ENCODE measurements at regions not wholly inside any gene's neighbourhood (a gene's known extent, or its start where the extent isn't known, plus 50 kb on each side); places are given as distances from the start of the nearest gene placed in this dataset.

- ChIA-PET POLR2A (no interaction called here), CTCF (interaction anchor here (0.5 kb wide), 1 partner anchor 448 kb away, joined by 3 read pairs; no protein-coding TSS in a partner anchor)
- no peaks in the 10 kb centered on the region for H3K36me3 Mint-ChIP-seq (ENCODE audit: low read depth)
- ATAC-seq (no peak), DNase-seq (no peak)
- H3K4me3 Mint-ChIP-seq = no peak overlapping the region
- no peak overlapping the region for H3K27ac Mint-ChIP-seq
- no peaks in the 10 kb centered on the region for H3K27me3 Mint-ChIP-seq
- H3K9me3 Mint-ChIP-seq = no peaks in the 10 kb centered on the region
- no peaks in the 10 kb centered on the region for H3K4me1 Mint-ChIP-seq (ENCODE audit: low read depth)
- intact Hi-C loops (cut with micrococcal nuclease) = no loop called here
- no peak for TF ChIP-seq CTCF (IDR thresholded peaks at IDR 0.05)
Observed at GRCh38 chr10:130962240-130963051, 349.1 kb downstream of the TCERG1L start.

- H3K27ac Mint-ChIP-seq = no peak overlapping the region
- no peaks in the 10 kb centered on the region for H3K27me3 Mint-ChIP-seq
- no peak for TF ChIP-seq CTCF (IDR thresholded peaks at IDR 0.05)
- H3K36me3 Mint-ChIP-seq (ENCODE audit: low read depth) = no peaks in the 10 kb centered on the region
- H3K4me3 Mint-ChIP-seq = no peak overlapping the region
- ATAC-seq (no peak), DNase-seq (no peak)
- ChIA-PET POLR2A (no interaction called here), CTCF (no interaction called here)
- no peaks in the 10 kb centered on the region for H3K4me1 Mint-ChIP-seq (ENCODE audit: low read depth)
- intact Hi-C loops (cut with micrococcal nuclease) = no loop called here
- no peaks in the 10 kb centered on the region for H3K9me3 Mint-ChIP-seq
Observed at GRCh38 chr10:130963052-130963393, 348.5 kb downstream of the TCERG1L start.

GRCh38 chr10:130963786-130964522 lies 347.6 kb downstream of the TCERG1L start:
- Mint-ChIP-seq H3K27me3 (no peaks in the 10 kb centered on the region), H3K36me3 (ENCODE audit: low read depth) (no peaks in the 10 kb centered on the region), H3K4me1 (ENCODE audit: low read depth) (no peaks in the 10 kb centered on the region), H3K9me3 (no peaks in the 10 kb centered on the region), H3K4me3 (no peak overlapping the region), H3K27ac (no peak overlapping the region)
- TF ChIP-seq CTCF (IDR thresholded peaks at IDR 0.05) = no peak
- intact Hi-C loops (cut with micrococcal nuclease) = no loop called here
- POLR2A ChIA-PET = no interaction called here
- CTCF ChIA-PET = no interaction called here
- no peak for ATAC-seq
- DNase-seq = no peak

- CTCF ChIA-PET = no interaction called here
Observed at GRCh38 chr10:130964771-130965170, 346.8 kb downstream of the TCERG1L start.

More at GRCh38 chr10:130964771-130965170, 346.8 kb downstream of the TCERG1L start:
- no peak overlapping the region for H3K27ac Mint-ChIP-seq
- H3K36me3 Mint-ChIP-seq (ENCODE audit: low read depth) = no peaks in the 10 kb centered on the region
- no peak for TF ChIP-seq CTCF (IDR thresholded peaks at IDR 0.05)
- no peaks in the 10 kb centered on the region for H3K27me3 Mint-ChIP-seq
- H3K9me3 Mint-ChIP-seq = no peaks in the 10 kb centered on the region
- H3K4me3 Mint-ChIP-seq = no peak overlapping the region
- DNase-seq (no peak), ATAC-seq (no peak)
- intact Hi-C loops (cut with micrococcal nuclease) = no loop called here
- no peaks in the 10 kb centered on the region for H3K4me1 Mint-ChIP-seq (ENCODE audit: low read depth)
- POLR2A ChIA-PET = no interaction called here

All from activated CD8-positive, alpha-beta T cell treated with anti-CD3 and anti-CD28 coated beads for 36 hours (primary cell).